Neural cell (in vitro differentiated cells): ENCODE measurements at regions not wholly inside any gene's neighbourhood (a gene's known extent, or its start where the extent isn't known, plus 50 kb on each side); places are given as distances from the start of the nearest gene placed in this dataset.

ENCODE experiments used
- EP300 ChIP-seq: fragments of 450-650 bp; conservative IDR thresholded peaks from 2 replicates; pipeline ENCODE4 v1.6.1; 2014; ENCODE audit warnings: antibody characterized with exemption, mild to moderate bottlenecking, moderate library complexity; ENCODE audit not compliant: poor library complexity, severe bottlenecking
- EZH2 ChIP-seq: fragments of 200-600, 300-800 bp; shearing (Covaris generic), sonication (generic); IDR thresholded peaks from 2 replicates; pipeline ENCODE4 v1.6.1; 2014; ENCODE audit warnings: antibody characterized with exemption, low read length, borderline replicate concordance, mild to moderate bottlenecking; ENCODE audit not compliant: insufficient read depth, poor library complexity, severe bottlenecking
- MXI1 ChIP-seq: fragments of 450-650 bp; conservative IDR thresholded peaks from 2 replicates; pipeline ENCODE4 v1.6.1; 2014; ENCODE audit warnings: antibody characterized with exemption, mild to moderate bottlenecking; ENCODE audit not compliant: poor library complexity, severe bottlenecking
- POLR2AphosphoS5 ChIP-seq: IDR thresholded peaks from 2 replicates; pipeline ENCODE4 v1.6.1; 2012
- RAD21 ChIP-seq: fragments of 450-650 bp; conservative IDR thresholded peaks from 2 replicates; pipeline ENCODE4 v1.6.1; 2014; ENCODE audit warnings: antibody characterized with exemption, mild to moderate bottlenecking, moderate library complexity
- SMC3 ChIP-seq: fragments of 450-650 bp; conservative IDR thresholded peaks from 2 replicates; pipeline ENCODE4 v1.6.1; 2014; ENCODE audit warnings: antibody characterized with exemption, mild to moderate bottlenecking, moderate library complexity; ENCODE audit not compliant: poor library complexity
- TAF1 ChIP-seq: IDR thresholded peaks from 2 replicates; pipeline ENCODE4 v1.6.1; 2012; ENCODE audit warnings: low read depth
- TF ChIP-seq, protein P1 (sequence below): fragments of 450-650 bp; IDR thresholded peaks from 2 replicates; pipeline ENCODE4 v1.5.1; 2014; ENCODE audit warnings: antibody characterized with exemption, mild to moderate bottlenecking, moderate library complexity; ENCODE audit not compliant: poor library complexity, severe bottlenecking
- TF ChIP-seq, protein P2 (sequence below): IDR thresholded peaks from 2 replicates; pipeline ENCODE4 v1.6.1; 2012; ENCODE audit warnings: borderline replicate concordance

- TF ChIP-seq EP300: no peak
- TF ChIP-seq, protein P1, sequence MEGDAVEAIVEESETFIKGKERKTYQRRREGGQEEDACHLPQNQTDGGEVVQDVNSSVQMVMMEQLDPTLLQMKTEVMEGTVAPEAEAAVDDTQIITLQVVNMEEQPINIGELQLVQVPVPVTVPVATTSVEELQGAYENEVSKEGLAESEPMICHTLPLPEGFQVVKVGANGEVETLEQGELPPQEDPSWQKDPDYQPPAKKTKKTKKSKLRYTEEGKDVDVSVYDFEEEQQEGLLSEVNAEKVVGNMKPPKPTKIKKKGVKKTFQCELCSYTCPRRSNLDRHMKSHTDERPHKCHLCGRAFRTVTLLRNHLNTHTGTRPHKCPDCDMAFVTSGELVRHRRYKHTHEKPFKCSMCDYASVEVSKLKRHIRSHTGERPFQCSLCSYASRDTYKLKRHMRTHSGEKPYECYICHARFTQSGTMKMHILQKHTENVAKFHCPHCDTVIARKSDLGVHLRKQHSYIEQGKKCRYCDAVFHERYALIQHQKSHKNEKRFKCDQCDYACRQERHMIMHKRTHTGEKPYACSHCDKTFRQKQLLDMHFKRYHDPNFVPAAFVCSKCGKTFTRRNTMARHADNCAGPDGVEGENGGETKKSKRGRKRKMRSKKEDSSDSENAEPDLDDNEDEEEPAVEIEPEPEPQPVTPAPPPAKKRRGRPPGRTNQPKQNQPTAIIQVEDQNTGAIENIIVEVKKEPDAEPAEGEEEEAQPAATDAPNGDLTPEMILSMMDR: no peak
- TF ChIP-seq, protein P2, sequence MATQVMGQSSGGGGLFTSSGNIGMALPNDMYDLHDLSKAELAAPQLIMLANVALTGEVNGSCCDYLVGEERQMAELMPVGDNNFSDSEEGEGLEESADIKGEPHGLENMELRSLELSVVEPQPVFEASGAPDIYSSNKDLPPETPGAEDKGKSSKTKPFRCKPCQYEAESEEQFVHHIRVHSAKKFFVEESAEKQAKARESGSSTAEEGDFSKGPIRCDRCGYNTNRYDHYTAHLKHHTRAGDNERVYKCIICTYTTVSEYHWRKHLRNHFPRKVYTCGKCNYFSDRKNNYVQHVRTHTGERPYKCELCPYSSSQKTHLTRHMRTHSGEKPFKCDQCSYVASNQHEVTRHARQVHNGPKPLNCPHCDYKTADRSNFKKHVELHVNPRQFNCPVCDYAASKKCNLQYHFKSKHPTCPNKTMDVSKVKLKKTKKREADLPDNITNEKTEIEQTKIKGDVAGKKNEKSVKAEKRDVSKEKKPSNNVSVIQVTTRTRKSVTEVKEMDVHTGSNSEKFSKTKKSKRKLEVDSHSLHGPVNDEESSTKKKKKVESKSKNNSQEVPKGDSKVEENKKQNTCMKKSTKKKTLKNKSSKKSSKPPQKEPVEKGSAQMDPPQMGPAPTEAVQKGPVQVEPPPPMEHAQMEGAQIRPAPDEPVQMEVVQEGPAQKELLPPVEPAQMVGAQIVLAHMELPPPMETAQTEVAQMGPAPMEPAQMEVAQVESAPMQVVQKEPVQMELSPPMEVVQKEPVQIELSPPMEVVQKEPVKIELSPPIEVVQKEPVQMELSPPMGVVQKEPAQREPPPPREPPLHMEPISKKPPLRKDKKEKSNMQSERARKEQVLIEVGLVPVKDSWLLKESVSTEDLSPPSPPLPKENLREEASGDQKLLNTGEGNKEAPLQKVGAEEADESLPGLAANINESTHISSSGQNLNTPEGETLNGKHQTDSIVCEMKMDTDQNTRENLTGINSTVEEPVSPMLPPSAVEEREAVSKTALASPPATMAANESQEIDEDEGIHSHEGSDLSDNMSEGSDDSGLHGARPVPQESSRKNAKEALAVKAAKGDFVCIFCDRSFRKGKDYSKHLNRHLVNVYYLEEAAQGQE: no peak
- no peak for TF ChIP-seq TAF1
- no peak for TF ChIP-seq POLR2AphosphoS5
- TF ChIP-seq EZH2: no peak
- no peak for TF ChIP-seq MXI1
- TF ChIP-seq RAD21: no peak
- TF ChIP-seq SMC3: no peak
Measured at GRCh38 chr2:146678516-146678915, 1166.3 kb upstream of the ACVR2A start.
